ENCODE measurements at regions not wholly inside any gene's neighbourhood (a gene's known extent, or its start where the extent isn't known, plus 50 kb on each side); places are given as distances from the start of the nearest gene placed in this dataset.

DNA sequence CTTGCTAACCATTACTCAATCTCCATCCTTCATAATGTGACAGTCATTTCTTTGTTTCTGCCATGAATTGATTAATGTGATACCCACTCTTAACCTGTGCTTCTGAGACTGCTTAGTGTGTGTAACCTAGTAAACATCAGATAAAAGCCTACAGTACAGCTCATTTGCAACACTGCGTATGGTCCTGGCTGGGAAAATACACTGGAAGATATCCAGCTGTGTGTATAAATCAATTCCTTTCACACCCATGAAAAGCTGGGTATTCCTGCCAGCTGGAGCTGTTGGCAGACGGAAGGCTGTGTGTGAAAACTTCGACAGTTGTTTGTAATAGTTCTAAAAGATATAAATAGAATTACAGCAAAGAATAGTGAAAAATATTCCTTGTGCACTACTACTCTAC is 509.2 kb downstream of the FRK start:
- Histone ChIP-seq H3K4me2 (ENCODE audit: low read depth, low read length) (no peak overlapping the region), H3K9ac (ENCODE audit: insufficient read depth, low read depth, low read length) (no peak overlapping the region), H3K27me3 (ENCODE audit: control insufficient read depth in 1 of 2, insufficient read depth in 2 of 2, low read length in 2 of 2) (no peaks in the 10 kb centered on the region), H4K20me1 (ENCODE audit: insufficient read depth, low read length) (no peaks in the 10 kb centered on the region), H3K79me2 (ENCODE audit: insufficient read depth, low read length) (no peaks in the 10 kb centered on the region), H3K4me1 (ENCODE audit: insufficient read depth, low read length) (no peaks in the 10 kb centered on the region), H2AFZ (ENCODE audit: low read length) (no peak overlapping the region), H3K27ac (ENCODE audit: extremely low read length, insufficient read depth, low read length) (no peak overlapping the region), H3K9me3 (ENCODE audit: low read length) (no peaks in the 10 kb centered on the region), H3K36me3 (replicated peaks in 1 of 2; ENCODE audit: control insufficient read depth in 1 of 2, insufficient read depth in 2 of 2, low read length in 2 of 2) (no peaks in the 10 kb centered on the region), H3K4me3 (replicated peaks in 1 of 3; ENCODE audit: insufficient read depth in 1 of 3, low read depth in 2 of 3, low read length in 3 of 3) (no peak overlapping the region)
- POLR2A ChIA-PET, result no interaction called here
- DNase-seq (ENCODE audit: low spot score) (no peak), ATAC-seq (no peak), FAIRE-seq (no peak)
- CTCF ChIA-PET (ENCODE audit: low intra/inter-chr PET ratio, low total read pairs), result no interaction called here
- in situ Hi-C loops (cut with HindIII; ENCODE audit: extremely low pct_ligation_motif_present, low pct_unique_long_range_greater_than_20kb) (no loop called here), intact Hi-C loops (cut with micrococcal nuclease; ENCODE audit: unreplicated experiment) (no loop called here)
- WGBS (ENCODE audit: low lambda C conversion rate), result 0% methylated on average over 3 of the region's 3 CpGs
- BruUV-seq (replicated peaks), result no TSS peak
- no peak for TF ChIP-seq ZNF224 (CRISPR knock-in tag; IDR thresholded peaks at IDR 0.05)
- TF ChIP-seq CEBPB (IDR thresholded peaks at IDR 0.05; ENCODE audit: borderline replicate concordance, low read depth, low read length), result no peak
- TF ChIP-seq ASH2L (IDR thresholded peaks at IDR 0.05; ENCODE audit: insufficient read length, low read depth, low read length), result no peak
- no peak for TF ChIP-seq JDP2 (CRISPR knock-in tag; IDR thresholded peaks at IDR 0.05; ENCODE audit: borderline replicate concordance)
- TF ChIP-seq, protein P1, sequence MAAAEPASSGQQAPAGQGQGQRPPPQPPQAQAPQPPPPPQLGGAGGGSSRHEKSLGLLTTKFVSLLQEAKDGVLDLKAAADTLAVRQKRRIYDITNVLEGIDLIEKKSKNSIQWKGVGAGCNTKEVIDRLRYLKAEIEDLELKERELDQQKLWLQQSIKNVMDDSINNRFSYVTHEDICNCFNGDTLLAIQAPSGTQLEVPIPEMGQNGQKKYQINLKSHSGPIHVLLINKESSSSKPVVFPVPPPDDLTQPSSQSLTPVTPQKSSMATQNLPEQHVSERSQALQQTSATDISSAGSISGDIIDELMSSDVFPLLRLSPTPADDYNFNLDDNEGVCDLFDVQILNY (CRISPR knock-in tag; conservative IDR thresholded peaks at IDR 0.05), result no peak
- TF ChIP-seq ATF7-NPFF (CRISPR knock-in tag; IDR thresholded peaks at IDR 0.05; ENCODE audit: low read depth), result no peak
- TF ChIP-seq ZNF703 (CRISPR knock-in tag; IDR thresholded peaks at IDR 0.05; ENCODE audit: borderline replicate concordance), result no peak
- TF ChIP-seq, protein P2, sequence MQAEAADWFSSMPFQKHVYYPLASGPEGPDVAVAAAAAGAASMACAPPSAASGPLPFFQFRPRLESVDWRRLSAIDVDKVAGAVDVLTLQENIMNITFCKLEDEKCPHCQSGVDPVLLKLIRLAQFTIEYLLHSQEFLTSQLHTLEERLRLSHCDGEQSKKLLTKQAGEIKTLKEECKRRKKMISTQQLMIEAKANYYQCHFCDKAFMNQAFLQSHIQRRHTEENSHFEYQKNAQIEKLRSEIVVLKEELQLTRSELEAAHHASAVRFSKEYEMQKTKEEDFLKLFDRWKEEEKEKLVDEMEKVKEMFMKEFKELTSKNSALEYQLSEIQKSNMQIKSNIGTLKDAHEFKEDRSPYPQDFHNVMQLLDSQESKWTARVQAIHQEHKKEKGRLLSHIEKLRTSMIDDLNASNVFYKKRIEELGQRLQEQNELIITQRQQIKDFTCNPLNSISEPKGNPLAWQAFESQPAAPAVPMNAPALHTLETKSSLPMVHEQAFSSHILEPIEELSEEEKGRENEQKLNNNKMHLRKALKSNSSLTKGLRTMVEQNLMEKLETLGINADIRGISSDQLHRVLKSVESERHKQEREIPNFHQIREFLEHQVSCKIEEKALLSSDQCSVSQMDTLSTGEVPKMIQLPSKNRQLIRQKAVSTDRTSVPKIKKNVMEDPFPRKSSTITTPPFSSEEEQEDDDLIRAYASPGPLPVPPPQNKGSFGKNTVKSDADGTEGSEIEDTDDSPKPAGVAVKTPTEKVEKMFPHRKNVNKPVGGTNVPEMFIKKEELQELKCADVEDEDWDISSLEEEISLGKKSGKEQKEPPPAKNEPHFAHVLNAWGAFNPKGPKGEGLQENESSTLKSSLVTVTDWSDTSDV (CRISPR knock-in tag; IDR thresholded peaks at IDR 0.05), result no peak
- TF ChIP-seq ZNF264 (CRISPR knock-in tag; IDR thresholded peaks at IDR 0.05), result no peak
- TF ChIP-seq, protein P3, sequence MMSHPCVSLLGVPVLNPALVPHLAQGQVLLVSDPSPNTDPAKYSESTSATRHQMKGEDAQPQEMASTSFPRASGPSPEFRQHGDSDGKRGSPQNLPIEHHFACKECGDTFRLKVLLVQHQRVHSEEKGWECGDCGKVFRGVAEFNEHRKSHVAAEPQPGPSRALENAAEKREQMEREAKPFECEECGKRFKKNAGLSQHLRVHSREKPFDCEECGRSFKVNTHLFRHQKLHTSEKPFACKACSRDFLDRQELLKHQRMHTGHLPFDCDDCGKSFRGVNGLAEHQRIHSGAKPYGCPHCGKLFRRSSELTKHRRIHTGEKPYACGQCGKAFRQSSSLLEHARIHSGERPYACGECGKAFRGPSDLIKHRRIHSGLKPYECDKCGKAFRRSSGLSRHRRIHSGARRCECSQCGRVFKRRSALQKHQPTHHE (CRISPR knock-in tag; IDR thresholded peaks at IDR 0.05; ENCODE audit: borderline replicate concordance), result no peak
- no peak for TF ChIP-seq ZKSCAN5 (CRISPR knock-in tag; IDR thresholded peaks at IDR 0.05)
- TF ChIP-seq, protein P4, sequence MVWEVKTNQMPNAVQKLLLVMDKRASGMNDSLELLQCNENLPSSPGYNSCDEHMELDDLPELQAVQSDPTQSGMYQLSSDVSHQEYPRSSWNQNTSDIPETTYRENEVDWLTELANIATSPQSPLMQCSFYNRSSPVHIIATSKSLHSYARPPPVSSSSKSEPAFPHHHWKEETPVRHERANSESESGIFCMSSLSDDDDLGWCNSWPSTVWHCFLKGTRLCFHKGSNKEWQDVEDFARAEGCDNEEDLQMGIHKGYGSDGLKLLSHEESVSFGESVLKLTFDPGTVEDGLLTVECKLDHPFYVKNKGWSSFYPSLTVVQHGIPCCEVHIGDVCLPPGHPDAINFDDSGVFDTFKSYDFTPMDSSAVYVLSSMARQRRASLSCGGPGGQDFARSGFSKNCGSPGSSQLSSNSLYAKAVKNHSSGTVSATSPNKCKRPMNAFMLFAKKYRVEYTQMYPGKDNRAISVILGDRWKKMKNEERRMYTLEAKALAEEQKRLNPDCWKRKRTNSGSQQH (CRISPR knock-in tag; IDR thresholded peaks at IDR 0.05; ENCODE audit: low read depth), result no peak
- TF ChIP-seq, protein P5, sequence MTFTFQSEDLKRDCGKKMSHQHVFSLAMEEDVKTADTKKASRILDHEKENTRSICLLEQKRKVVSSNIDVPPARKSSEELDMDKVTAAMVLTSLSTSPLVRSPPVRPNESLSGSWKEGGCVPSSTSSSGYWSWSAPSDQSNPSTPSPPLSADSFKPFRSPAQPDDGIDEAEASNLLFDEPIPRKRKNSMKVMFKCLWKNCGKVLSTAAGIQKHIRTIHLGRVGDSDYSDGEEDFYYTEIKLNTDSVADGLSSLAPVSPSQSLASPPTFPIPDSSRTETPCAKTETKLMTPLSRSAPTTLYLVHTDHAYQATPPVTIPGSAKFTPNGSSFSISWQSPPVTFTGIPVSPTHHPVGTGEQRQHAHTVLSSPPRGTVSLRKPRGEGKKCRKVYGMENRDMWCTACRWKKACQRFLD (CRISPR knock-in tag; IDR thresholded peaks at IDR 0.05; ENCODE audit: borderline replicate concordance), result no peak
- TF ChIP-seq ZFP36L1 (CRISPR knock-in tag; IDR thresholded peaks at IDR 0.05), result no peak
- no peak for TF ChIP-seq SKI (IDR thresholded peaks at IDR 0.05; ENCODE audit: partially characterized antibody)
- TF ChIP-seq MIER2 (CRISPR knock-in tag; IDR thresholded peaks at IDR 0.05), result no peak

Data from HepG2 (cell line).